ENCODE measurements at regions not wholly inside any gene's neighbourhood (a gene's known extent, or its start where the extent isn't known, plus 50 kb on each side); places are given as distances from the start of the nearest gene placed in this dataset.

- Histone ChIP-seq H3K9me3 (no peaks in the 10 kb centered on the region), H3K27ac (no peak overlapping the region), H3K4me1 (no peaks in the 10 kb centered on the region), H3K27me3 (no peaks in the 10 kb centered on the region), H3K36me3 (peaks cover 4% of the 10 kb centered on the region), H3K4me3 (no peak overlapping the region)
- TF ChIP-seq POLR2A (IDR thresholded peaks at IDR 0.05) (no peak), CTCF (IDR thresholded peaks at IDR 0.05) (no peak), EP300 (IDR thresholded peaks at IDR 0.05) (no peak)
- DNase-seq (ENCODE audit: low spot score in 2 of 2) = no peak
- WGBS = 75% methylated on average over 4 of the region's 4 CpGs
Measured at GRCh38 chr22:26744892-26745808, 87.8 kb downstream of the MIAT start.

- 88% methylated on average over 1 of the region's 1 CpG for WGBS
- Histone ChIP-seq H3K27ac (no peak overlapping the region), H3K27me3 (no peaks in the 10 kb centered on the region), H3K36me3 (peaks cover 4% of the 10 kb centered on the region), H3K4me1 (no peaks in the 10 kb centered on the region), H3K9me3 (no peaks in the 10 kb centered on the region), H3K4me3 (no peak overlapping the region)
- TF ChIP-seq POLR2A (IDR thresholded peaks at IDR 0.05) = no peak
- no peak for TF ChIP-seq POLR2AphosphoS5 (IDR thresholded peaks at IDR 0.05)
- no peak for TF ChIP-seq CTCF (IDR thresholded peaks at IDR 0.05)
- no peak for TF ChIP-seq EP300 (IDR thresholded peaks at IDR 0.05)
- no peak for DNase-seq (ENCODE audit: low spot score in 2 of 2)
Measured at GRCh38 chr22:26746311-26746710, 88.9 kb downstream of the MIAT start.

- H3K36me3 ChIP-seq = no peaks in the 10 kb centered on the region
- no peaks in the 10 kb centered on the region for H3K4me1 ChIP-seq
- H3K27me3 ChIP-seq = no peaks in the 10 kb centered on the region
- H3K4me3 ChIP-seq = no peak overlapping the region
- 90% methylated on average over 6 of the region's 6 CpGs for WGBS
- no peak overlapping the region for H3K27ac ChIP-seq
- H3K9me3 ChIP-seq = no peaks in the 10 kb centered on the region
- no peak for DNase-seq (ENCODE audit: low spot score in 2 of 2)
- TF ChIP-seq CTCF (IDR thresholded peaks at IDR 0.05) = no peak
- no peak for TF ChIP-seq POLR2AphosphoS5 (IDR thresholded peaks at IDR 0.05)
- TF ChIP-seq EP300 (IDR thresholded peaks at IDR 0.05) = no peak
- no peak for TF ChIP-seq POLR2A (IDR thresholded peaks at IDR 0.05)
Measured at GRCh38 chr22:26748845-26749244, 91.5 kb downstream of the MIAT start.

- Histone ChIP-seq H3K4me3 (no peak overlapping the region), H3K27me3 (no peaks in the 10 kb centered on the region), H3K9me3 (no peaks in the 10 kb centered on the region), H3K27ac (no peak overlapping the region), H3K4me1 (no peaks in the 10 kb centered on the region), H3K36me3 (no peaks in the 10 kb centered on the region)
- no peak for TF ChIP-seq POLR2AphosphoS5 (IDR thresholded peaks at IDR 0.05)
- TF ChIP-seq POLR2A (IDR thresholded peaks at IDR 0.05) = no peak
- DNase-seq (ENCODE audit: low spot score in 2 of 2) = no peak
- 50% methylated on average over 5 of the region's 5 CpGs for WGBS
Measured at GRCh38 chr22:26751217-26751616, 93.8 kb downstream of the MIAT start.

GRCh38 chr22:26753125-26753862 lies 95.9 kb downstream of the MIAT start:
- 92% methylated on average over 10 of the region's 10 CpGs for WGBS
- Histone ChIP-seq H3K9me3 (no peaks in the 10 kb centered on the region), H3K36me3 (no peaks in the 10 kb centered on the region), H3K27me3 (no peaks in the 10 kb centered on the region), H3K4me1 (peaks cover 4% of the 10 kb centered on the region), H3K27ac (no peak overlapping the region), H3K4me3 (no peak overlapping the region)
- TF ChIP-seq CTCF (IDR thresholded peaks at IDR 0.05) (no peak), POLR2A (IDR thresholded peaks at IDR 0.05) (no peak), EP300 (IDR thresholded peaks at IDR 0.05) (no peak), POLR2AphosphoS5 (IDR thresholded peaks at IDR 0.05) (no peak)
- DNase-seq (ENCODE audit: low spot score in 2 of 2) = no peak

Data from suprapubic skin (tissue), 4 donors.